Dendritic cell treated with granulocyte-macrophage colony-stimulating factor and Interleukin-4, amounts not matched to agents 40 ng/mL and 50 ng/mL, for 4 days (primary cell): ENCODE measurements at regions not wholly inside any gene's neighbourhood (a gene's known extent, or its start where the extent isn't known, plus 50 kb on each side); places are given as distances from the start of the nearest gene placed in this dataset.

ENCODE experiments used
- H3K27ac Mint-ChIP-seq: one replicate; pipeline ENCODE4 v1.8.0; 2022; ENCODE audit warnings: mild to moderate bottlenecking, mixed read lengths
- H3K27me3 Mint-ChIP-seq: one replicate; pipeline ENCODE4 v1.8.0; 2022; ENCODE audit warnings: mild to moderate bottlenecking, mixed read lengths
- H3K36me3 Mint-ChIP-seq: one replicate; pipeline ENCODE4 v1.8.0; 2022; ENCODE audit warnings: low read depth, mixed read lengths
- H3K4me1 Mint-ChIP-seq: one replicate; pipeline ENCODE4 v1.8.0; 2022; ENCODE audit warnings: low read depth, mixed read lengths
- H3K4me3 Mint-ChIP-seq: one replicate; pipeline ENCODE4 v1.8.0; 2022; ENCODE audit warnings: mild to moderate bottlenecking, moderate library complexity, mixed read lengths
- H3K9me3 Mint-ChIP-seq: one replicate; pipeline ENCODE4 v1.8.0; 2022; ENCODE audit warnings: mixed read lengths
- intact Hi-C: fragments of 100-400 bp; cut with micrococcal nuclease; formaldehyde crosslinking; loops from one replicate; pipeline ENCODE4 v1.15.0; 2022

DNA sequence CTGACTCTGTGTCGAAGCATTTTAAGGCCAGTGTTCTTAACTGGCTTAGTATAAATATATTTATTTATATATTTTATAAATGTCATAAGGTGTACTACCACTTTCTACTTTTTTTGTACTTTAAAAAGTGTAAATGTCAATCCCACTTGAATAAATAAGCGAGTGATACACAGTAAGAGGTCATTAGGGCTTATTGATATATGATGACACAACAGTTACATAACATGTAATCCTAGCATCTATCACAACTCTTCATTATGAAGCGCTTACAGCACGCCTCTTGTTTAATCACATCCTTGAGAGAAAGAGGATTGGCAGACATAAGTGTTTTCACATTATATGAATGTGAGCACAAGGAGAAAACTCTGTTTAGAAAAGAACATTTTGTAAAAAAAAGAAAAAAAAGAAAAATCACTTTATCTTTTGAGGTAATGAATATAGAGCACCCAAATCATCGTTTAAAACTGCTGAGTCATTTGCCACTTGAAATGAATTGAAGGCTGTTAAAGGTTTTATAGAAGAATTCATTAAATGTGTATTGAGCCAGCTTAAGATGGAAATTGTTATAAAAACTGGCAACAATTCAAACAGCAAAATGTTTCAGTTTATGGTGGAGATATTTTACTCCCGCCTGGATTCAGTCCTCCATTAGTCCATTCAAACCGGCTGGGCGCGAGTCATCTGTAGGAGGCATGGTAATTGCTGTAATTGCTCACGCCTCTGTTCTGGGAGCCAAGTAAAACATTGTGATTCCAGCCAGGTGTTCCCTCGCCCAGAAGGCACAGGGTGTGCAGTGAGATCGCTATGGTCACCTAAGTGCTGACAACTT is 627.3 kb upstream of the KIRREL3 start:
- Mint-ChIP-seq H3K4me1 (no peaks in the 10 kb centered on the region), H3K4me3 (no peak overlapping the region), H3K27ac (no peak overlapping the region), H3K36me3 (no peaks in the 10 kb centered on the region), H3K9me3 (no peaks in the 10 kb centered on the region), H3K27me3 (no peaks in the 10 kb centered on the region)
- intact Hi-C loops, result no loop called here

DNA sequence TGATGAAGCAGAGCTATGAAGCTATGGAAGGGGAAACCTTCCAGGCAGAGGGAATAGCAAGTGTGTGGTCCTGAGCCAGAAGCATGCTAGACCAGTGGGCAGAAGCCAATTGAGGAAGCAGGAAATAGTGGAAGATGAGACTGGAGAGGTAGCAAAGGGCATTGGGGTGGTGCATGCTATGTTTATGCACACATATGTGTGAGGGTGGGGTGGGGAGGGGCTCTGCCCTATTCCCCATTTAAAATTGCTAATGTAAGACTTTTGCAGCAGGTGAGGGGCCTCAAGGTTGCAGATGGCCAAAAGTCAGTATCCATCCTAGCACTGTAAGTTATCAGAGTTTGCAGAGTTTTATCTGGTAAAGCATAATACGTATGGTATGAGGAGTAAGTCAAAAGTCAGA is 626.6 kb upstream of the KIRREL3 start:
- intact Hi-C loops, result no loop called here
- H3K9me3 Mint-ChIP-seq, result no peaks in the 10 kb centered on the region
- H3K27me3 Mint-ChIP-seq, result no peaks in the 10 kb centered on the region
- H3K4me1 Mint-ChIP-seq, result no peaks in the 10 kb centered on the region
- H3K4me3 Mint-ChIP-seq, result no peak overlapping the region
- no peak overlapping the region for H3K27ac Mint-ChIP-seq
- no peaks in the 10 kb centered on the region for H3K36me3 Mint-ChIP-seq

DNA sequence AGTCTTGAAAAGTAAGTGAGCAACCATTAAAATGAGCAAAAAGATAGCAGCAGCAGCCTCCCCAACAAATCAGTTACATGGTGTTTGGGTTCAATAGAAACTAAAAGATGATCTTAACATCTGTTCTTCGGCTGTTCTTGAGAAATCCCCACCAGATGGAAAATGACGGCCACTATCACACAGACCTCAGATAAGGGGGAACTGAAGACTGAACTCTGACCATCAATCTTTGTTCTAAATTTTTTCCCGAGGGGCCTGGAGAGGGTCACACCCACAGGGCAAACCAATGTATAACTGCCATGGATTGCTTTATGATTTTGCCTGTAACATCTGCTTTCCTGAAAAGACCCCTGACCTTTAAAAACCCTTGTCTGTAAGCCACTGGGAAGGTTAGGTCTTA is 624.8 kb upstream of the KIRREL3 start:
- no peak overlapping the region for H3K27ac Mint-ChIP-seq
- H3K36me3 Mint-ChIP-seq, result no peaks in the 10 kb centered on the region
- intact Hi-C loops, result no loop called here
- H3K27me3 Mint-ChIP-seq, result no peaks in the 10 kb centered on the region
- H3K4me3 Mint-ChIP-seq, result no peak overlapping the region
- no peaks in the 10 kb centered on the region for H3K4me1 Mint-ChIP-seq
- H3K9me3 Mint-ChIP-seq, result no peaks in the 10 kb centered on the region

DNA sequence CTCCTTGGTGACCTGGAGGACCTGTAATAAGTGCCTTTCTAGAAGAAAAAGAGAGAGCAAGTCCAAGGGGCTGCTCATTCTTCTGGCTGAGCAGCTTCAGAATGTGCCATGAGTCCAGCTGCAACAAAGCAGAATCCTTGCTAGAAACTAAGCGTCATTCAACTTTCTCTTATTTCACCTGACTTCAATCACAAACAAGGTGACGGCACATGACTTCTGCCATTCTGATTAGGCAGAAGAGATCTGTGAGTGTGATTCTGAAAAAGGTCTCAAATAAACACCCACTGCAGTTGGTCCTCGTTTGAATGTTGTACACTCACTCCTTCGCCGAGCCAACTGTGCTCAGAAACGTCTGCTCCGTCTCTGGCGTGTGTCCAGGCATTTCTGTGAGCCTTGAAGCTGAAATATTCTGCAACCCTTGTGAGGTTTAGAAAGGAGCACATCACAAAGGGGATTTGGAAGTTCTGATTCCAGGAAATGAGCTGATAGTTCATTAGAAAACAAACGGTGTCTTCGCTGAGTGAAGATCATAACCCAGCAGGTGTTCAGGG is 623.8 kb upstream of the KIRREL3 start:
- Mint-ChIP-seq H3K27ac (no peak overlapping the region), H3K4me3 (no peak overlapping the region), H3K27me3 (no peaks in the 10 kb centered on the region), H3K4me1 (no peaks in the 10 kb centered on the region), H3K36me3 (no peaks in the 10 kb centered on the region), H3K9me3 (no peaks in the 10 kb centered on the region)
- intact Hi-C loops, result no loop called here

DNA sequence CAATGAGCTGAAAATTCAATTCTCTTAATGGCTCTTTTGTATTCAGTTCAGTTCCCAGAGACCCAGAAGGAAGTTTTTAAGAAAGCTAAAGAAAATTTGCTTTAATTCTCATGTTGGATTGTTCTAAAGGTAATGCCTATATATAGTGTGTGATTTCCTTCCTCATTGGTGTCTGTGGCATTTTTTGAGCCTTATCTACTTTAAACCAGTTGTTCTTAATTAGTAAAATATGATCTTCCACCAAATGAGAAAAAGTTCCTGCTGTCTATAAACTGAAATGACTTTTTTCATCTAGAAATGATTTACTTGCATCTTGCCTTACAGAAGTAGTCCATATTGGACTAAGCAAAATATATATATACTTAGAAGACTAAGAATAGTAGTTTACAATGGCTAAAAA is 622.1 kb upstream of the KIRREL3 start:
- no peak overlapping the region for H3K4me3 Mint-ChIP-seq
- H3K9me3 Mint-ChIP-seq, result no peaks in the 10 kb centered on the region
- no peak overlapping the region for H3K27ac Mint-ChIP-seq

DNA sequence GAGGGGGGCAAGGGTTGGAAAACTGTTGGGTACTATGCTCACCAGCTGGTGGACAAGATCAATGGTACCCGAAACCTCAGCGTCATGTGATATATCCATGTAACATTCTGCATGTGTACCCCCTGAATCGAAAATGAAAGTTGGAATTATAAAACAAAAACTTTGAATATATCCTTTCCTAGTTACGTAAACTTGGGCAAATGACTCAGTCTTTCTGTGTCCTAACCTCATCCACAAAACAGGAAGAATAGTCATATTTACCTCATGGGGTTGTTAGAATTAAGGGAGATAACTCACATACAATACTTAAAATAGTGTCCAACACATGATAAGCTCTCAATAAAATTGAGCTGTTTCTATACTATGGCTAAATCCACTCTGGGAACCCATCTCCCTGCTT is 620.1 kb upstream of the KIRREL3 start:
- Mint-ChIP-seq H3K27ac (no peak overlapping the region), H3K27me3 (no peaks in the 10 kb centered on the region), H3K4me3 (no peak overlapping the region), H3K4me1 (no peaks in the 10 kb centered on the region), H3K9me3 (no peaks in the 10 kb centered on the region), H3K36me3 (no peaks in the 10 kb centered on the region)
- intact Hi-C loops, result no loop called here

More for the DNA sequence above, 622.1 kb upstream of the KIRREL3 start:
- intact Hi-C loops, result no loop called here
- Mint-ChIP-seq H3K27me3 (no peaks in the 10 kb centered on the region), H3K36me3 (no peaks in the 10 kb centered on the region), H3K4me1 (no peaks in the 10 kb centered on the region)

DNA sequence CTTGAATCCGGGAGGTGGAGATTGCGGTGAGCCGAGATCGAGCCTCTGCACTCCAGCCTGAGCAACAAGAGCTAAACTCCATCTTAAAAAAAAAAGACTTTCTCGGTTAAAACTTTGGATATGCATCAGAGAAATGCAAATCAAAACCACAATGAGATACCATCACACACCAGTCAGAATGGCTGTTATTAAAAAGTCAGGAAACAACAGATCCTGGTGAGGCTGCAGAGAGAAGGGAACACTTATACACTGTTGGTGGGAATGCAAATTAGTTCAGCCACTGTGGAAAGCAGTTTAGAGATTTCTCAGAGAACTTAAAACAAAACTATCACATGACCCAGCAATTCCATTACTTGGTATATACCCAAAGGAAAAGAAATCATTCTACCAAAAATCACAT is 619.4 kb upstream of the KIRREL3 start:
- Mint-ChIP-seq H3K27ac (no peak overlapping the region), H3K9me3 (no peaks in the 10 kb centered on the region), H3K27me3 (no peaks in the 10 kb centered on the region), H3K4me3 (no peak overlapping the region), H3K4me1 (no peaks in the 10 kb centered on the region), H3K36me3 (no peaks in the 10 kb centered on the region)
- intact Hi-C loops, result no loop called here

DNA sequence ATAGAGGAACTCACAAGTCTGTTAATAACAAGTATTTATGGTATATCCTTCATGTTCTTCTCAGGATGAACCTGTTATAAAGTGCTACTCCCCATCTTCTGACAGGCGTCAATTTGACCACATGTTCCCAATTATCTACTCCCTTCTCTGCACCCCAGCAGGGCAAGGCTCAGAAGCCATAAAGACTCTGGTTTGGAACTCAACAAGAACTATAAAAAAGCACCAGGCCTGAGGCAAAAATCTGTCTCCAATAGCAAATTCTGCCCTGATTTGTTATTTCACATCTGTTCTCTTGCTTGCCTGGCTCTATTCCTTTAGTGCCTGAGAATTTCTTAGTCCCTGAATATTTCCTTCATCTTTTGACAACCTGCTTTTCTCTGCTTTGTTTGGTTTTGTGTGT is 618.2 kb upstream of the KIRREL3 start:
- H3K4me3 Mint-ChIP-seq, result no peak overlapping the region

DNA sequence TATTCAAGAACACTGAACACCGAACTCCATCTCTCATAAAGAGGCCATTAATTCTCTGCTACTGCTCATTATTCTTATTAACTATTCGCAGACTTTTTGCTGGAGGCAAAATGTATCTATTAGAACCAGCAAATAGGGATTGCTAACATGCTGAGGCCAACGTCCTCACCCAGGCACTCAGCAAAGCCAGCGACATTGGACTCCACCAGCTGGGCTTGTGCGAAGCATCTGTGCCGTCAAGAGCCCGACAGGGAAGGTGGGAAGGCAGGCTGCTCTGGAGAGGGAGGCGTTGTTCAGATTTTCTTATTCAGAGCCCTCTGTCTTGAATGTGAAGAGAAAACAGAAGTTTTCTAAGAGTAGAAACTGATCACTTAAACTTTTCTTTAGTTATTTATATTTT is 615.6 kb upstream of the KIRREL3 start:
- no peaks in the 10 kb centered on the region for H3K27me3 Mint-ChIP-seq
- H3K36me3 Mint-ChIP-seq, result no peaks in the 10 kb centered on the region
- no peak overlapping the region for H3K27ac Mint-ChIP-seq
- intact Hi-C loops, result no loop called here
- H3K9me3 Mint-ChIP-seq, result no peaks in the 10 kb centered on the region
- H3K4me1 Mint-ChIP-seq, result no peaks in the 10 kb centered on the region
- no peak overlapping the region for H3K4me3 Mint-ChIP-seq

More for the DNA sequence above, 618.2 kb upstream of the KIRREL3 start:
- intact Hi-C loops, result no loop called here
- Mint-ChIP-seq H3K27me3 (no peaks in the 10 kb centered on the region), H3K36me3 (no peaks in the 10 kb centered on the region), H3K4me1 (no peaks in the 10 kb centered on the region), H3K27ac (no peak overlapping the region), H3K9me3 (no peaks in the 10 kb centered on the region)

DNA sequence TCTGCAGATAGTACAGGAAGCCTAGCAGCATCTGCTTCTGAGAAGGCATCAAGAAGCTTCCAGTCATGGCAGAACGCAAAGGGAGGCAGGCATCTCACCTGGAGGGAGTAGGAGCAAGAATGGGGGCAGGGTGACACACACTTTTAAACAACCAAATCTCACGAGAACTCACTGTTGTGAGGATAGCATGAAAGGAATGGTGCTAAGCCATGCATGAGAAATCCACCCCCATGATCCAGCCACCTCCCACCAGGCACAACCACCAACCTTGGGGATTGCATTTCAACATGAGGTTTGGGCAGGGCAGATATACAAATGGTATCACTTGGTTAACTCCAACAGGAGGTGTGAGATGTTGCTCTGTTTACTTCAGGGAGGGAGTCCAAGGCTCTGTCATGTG is 612.0 kb upstream of the KIRREL3 start:
- Mint-ChIP-seq H3K27me3 (no peaks in the 10 kb centered on the region), H3K4me1 (no peaks in the 10 kb centered on the region), H3K27ac (no peak overlapping the region), H3K9me3 (no peaks in the 10 kb centered on the region), H3K36me3 (no peaks in the 10 kb centered on the region), H3K4me3 (no peak overlapping the region)
- intact Hi-C loops, result no loop called here

DNA sequence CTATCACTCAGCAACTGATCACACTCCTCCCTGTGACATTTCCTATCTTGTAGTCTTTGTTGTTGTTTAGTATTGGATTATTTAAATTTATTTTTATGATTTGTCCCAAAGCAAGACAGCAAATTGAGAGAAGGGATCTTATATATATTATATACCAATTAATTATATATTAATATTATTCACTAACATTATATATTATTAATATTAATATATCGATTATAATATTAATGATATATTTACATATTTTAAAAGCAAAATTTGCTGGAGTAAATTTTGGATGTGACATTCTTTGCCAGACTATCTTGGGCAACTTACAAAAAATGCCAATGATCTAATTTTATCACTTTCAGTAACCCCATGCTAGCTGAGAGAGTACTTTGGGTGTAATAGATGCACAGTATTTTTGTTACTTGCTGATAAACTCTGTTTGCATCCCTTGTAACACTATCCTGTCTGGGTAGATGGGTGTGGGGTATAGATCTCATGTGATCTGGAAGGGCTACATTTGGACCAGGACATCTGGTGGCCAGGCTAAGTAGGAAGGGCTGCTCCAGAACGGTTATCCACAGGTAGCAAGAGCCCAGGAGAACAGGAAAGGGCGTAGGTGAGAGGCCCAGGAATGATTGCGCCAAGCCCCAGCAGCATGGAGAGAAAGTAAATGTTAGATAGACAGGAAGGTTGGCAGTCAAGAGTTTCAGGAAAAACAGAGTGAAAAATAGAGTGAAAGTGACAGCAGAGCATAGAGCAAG is 608.6 kb upstream of the KIRREL3 start:
- H3K4me1 Mint-ChIP-seq, result no peaks in the 10 kb centered on the region
- no peaks in the 10 kb centered on the region for H3K27me3 Mint-ChIP-seq
- intact Hi-C loops, result no loop called here
- no peak overlapping the region for H3K4me3 Mint-ChIP-seq
- H3K27ac Mint-ChIP-seq, result no peak overlapping the region
- H3K36me3 Mint-ChIP-seq, result no peaks in the 10 kb centered on the region
- no peaks in the 10 kb centered on the region for H3K9me3 Mint-ChIP-seq

DNA sequence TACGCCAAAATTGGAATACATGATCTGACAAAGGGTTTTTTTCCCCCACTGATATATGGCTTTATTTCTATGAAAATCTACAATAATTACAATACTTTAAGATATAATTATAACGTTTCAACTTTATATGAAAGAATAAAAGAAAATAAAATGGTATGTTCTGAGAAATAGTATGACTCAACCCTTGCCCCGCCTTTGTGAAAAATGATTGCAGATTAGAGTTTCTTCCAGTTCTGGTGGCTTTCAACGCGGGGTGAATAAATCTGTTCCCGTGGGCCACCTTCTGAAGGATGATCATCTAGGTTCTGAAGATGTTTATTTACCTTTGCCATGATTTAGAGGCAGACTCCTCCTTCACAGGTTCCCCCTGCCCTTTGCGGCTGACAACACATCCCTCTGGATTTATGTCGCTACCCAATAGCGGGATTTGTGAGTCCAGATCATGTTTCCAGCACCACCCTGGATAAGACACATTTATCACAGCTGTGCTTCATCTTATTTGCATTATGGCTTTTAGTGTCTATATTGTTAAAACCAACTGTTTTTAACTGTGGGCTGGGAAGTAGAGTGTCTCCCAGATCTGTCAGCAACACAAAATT is 607.0 kb upstream of the KIRREL3 start:
- intact Hi-C loops, result no loop called here
- no peaks in the 10 kb centered on the region for H3K36me3 Mint-ChIP-seq
- no peak overlapping the region for H3K4me3 Mint-ChIP-seq
- H3K9me3 Mint-ChIP-seq, result no peaks in the 10 kb centered on the region
- no peaks in the 10 kb centered on the region for H3K4me1 Mint-ChIP-seq
- no peak overlapping the region for H3K27ac Mint-ChIP-seq
- no peaks in the 10 kb centered on the region for H3K27me3 Mint-ChIP-seq

DNA sequence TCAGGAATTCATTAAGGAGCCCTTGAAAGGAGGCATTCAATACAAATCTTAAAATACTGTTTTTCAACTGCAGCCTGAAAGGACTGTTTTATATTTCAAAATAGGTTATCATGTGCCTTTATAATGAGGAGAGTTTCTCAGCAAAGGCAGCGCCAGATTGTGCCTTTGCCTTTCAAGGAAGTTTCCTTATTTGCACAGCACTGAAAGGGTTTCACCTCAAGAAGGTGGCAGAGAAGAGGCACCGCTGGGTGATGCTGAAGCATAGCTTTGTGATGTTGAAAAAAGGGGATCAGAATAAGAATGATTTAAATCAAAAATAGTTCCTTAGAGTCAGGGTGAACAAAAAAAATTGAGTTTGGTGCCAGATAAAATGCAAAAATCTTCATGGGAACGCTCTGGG is 601.0 kb upstream of the KIRREL3 start:
- no peak overlapping the region for H3K27ac Mint-ChIP-seq
- H3K4me1 Mint-ChIP-seq, result no peaks in the 10 kb centered on the region
- no peaks in the 10 kb centered on the region for H3K9me3 Mint-ChIP-seq
- no peaks in the 10 kb centered on the region for H3K36me3 Mint-ChIP-seq
- no peak overlapping the region for H3K4me3 Mint-ChIP-seq
- no peaks in the 10 kb centered on the region for H3K27me3 Mint-ChIP-seq
- intact Hi-C loops, result no loop called here

DNA sequence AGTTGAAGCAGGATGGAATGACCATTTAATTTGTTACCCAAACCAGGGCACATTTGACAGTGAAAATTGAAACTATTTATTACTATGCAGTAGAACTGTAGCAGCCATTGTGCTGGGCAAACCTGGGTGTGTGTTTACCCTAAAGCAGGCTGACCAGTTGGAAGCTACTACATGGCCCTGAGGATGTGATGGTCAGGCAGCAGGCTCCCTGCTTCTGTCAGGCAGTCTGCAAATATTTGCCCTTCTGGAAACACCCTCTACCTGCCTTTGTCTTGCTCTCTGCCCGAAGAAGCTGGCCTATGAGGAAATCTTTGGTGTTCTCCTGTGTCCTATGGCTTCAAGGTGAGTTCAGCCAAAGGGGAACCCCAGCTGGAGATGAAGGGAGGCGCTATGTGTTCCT is 600.1 kb upstream of the KIRREL3 start:
- Mint-ChIP-seq H3K9me3 (no peaks in the 10 kb centered on the region), H3K4me3 (no peak overlapping the region), H3K27me3 (no peaks in the 10 kb centered on the region), H3K4me1 (no peaks in the 10 kb centered on the region), H3K27ac (no peak overlapping the region), H3K36me3 (no peaks in the 10 kb centered on the region)
- intact Hi-C loops, result no loop called here
